HL-60 (cell line): ENCODE measurements at regions not wholly inside any gene's neighbourhood (a gene's known extent, or its start where the extent isn't known, plus 50 kb on each side); places are given as distances from the start of the nearest gene placed in this dataset.

ENCODE experiments used
- DNase-seq, 2 experiments: peaks; one replicate each; pipeline ENCODE4 v3.0.0-alpha.2; 2010 to 2020; ENCODE audit warnings: low read depth in 1 of 2, low spot score in 1 of 2
- H3K27ac ChIP-seq: fragments of 250-450 bp; sonication (Bioruptor Pico); replicated peaks from 2 replicates; pipeline ENCODE4 v1.5.1; 2020; ENCODE audit warnings: mild to moderate bottlenecking, moderate library complexity
- H3K27me3 ChIP-seq: fragments of 250-450 bp; sonication (Bioruptor Pico); 2 replicates; pipeline ENCODE4 v1.5.1; 2021; ENCODE audit warnings: mild to moderate bottlenecking, moderate library complexity; ENCODE audit not compliant: insufficient read depth, poor library complexity, severe bottlenecking
- H3K4me3 ChIP-seq: replicated peaks from 2 replicates; pipeline ENCODE4 v1.5.1; 2011; ENCODE audit warnings: mild to moderate bottlenecking, control low read depth, low read length; ENCODE audit not compliant: insufficient read depth
- CTCF ChIP-seq: IDR thresholded peaks from one replicate; pipeline ENCODE4 v1.5.1; 2011; ENCODE audit warnings: low read length, control low read depth, inconsistent platforms; ENCODE audit not compliant: insufficient read depth
- GABPA ChIP-seq: IDR thresholded peaks from 2 replicates; pipeline ENCODE4 v1.6.1; 2012; ENCODE audit warnings: low read depth
- POLR2AphosphoS5 ChIP-seq: IDR thresholded peaks from 2 replicates; pipeline ENCODE4 v1.6.1; 2012; ENCODE audit warnings: low read depth
- REST ChIP-seq: IDR thresholded peaks from 2 replicates; pipeline ENCODE4 v1.6.1; 2012; ENCODE audit warnings: low read depth; ENCODE audit not compliant: insufficient replicate concordance
- SPI1 ChIP-seq: IDR thresholded peaks from 2 replicates; pipeline ENCODE4 v1.6.1; 2012; ENCODE audit warnings: low read depth, mild to moderate bottlenecking, borderline replicate concordance

GRCh38 chr2:57598551-57598950 is 448.1 kb upstream of the VRK2 start:
- H3K27me3 ChIP-seq: no peaks in the 10 kb centered on the region
- peak in 1 of 2 experiments; percentile 69 for DNase-seq
- H3K4me3 ChIP-seq: no peak overlapping the region
- peak overlapping the region; percentile 50 for H3K27ac ChIP-seq
- no peak for TF ChIP-seq CTCF
- 0 out of 2 replicates have a peak, but pooled peaks have one; percentile 58 for TF ChIP-seq POLR2AphosphoS5
- TF ChIP-seq SPI1: no peak
- TF ChIP-seq GABPA: no peak
- TF ChIP-seq REST: no peak

- no peak overlapping the region for H3K4me3 ChIP-seq
- peak; percentile 97 for TF ChIP-seq SPI1
- no peak for TF ChIP-seq REST
- TF ChIP-seq GABPA: no peak
- no peaks in the 10 kb centered on the region for H3K27me3 ChIP-seq
- no peak overlapping the region for H3K27ac ChIP-seq
- no peak for DNase-seq
These were observed 443.9 kb upstream of the VRK2 start for GRCh38 chr2:57602733-57603132.

- Histone ChIP-seq H3K27me3 (no peaks in the 10 kb centered on the region), H3K4me3 (no peak overlapping the region), H3K27ac (no peak overlapping the region)
- DNase-seq: no peak
- TF ChIP-seq GABPA (no peak), REST (no peak), POLR2AphosphoS5 (no peak)
These were observed 431.6 kb upstream of the VRK2 start for GRCh38 chr2:57614988-57615387.

- Histone ChIP-seq H3K27ac (no peak overlapping the region), H3K4me3 (no peak overlapping the region), H3K27me3 (no peaks in the 10 kb centered on the region)
- TF ChIP-seq SPI1 (no peak), REST (no peak), CTCF (no peak), POLR2AphosphoS5 (no peak), GABPA (no peak)
- DNase-seq: no peak
These were observed 430.6 kb upstream of the VRK2 start for GRCh38 chr2:57615855-57616556.
